GM12892 (cell line): ENCODE measurements at regions not wholly inside any gene's neighbourhood (a gene's known extent, or its start where the extent isn't known, plus 50 kb on each side); places are given as distances from the start of the nearest gene placed in this dataset.

Source experiments
- POLR2A ChIP-seq: IDR thresholded peaks from 2 replicates; pipeline ENCODE4 v1.6.1; 2011; ENCODE audit warnings: low read depth, low read length, control low read depth
- POLR2AphosphoS5 ChIP-seq: IDR thresholded peaks from 2 replicates; pipeline ENCODE4 v1.6.1; 2011; ENCODE audit warnings: low read depth, low read length, control low read depth

GRCh38 chr21:24367936-24368335 is 1239.3 kb downstream of the MRPL39 start:
- TF ChIP-seq POLR2A: no peak
- no peak for TF ChIP-seq POLR2AphosphoS5
